ENCODE measurements at regions not wholly inside any gene's neighbourhood (a gene's known extent, or its start where the extent isn't known, plus 50 kb on each side); places are given as distances from the start of the nearest gene placed in this dataset.
"Not testable (repeated sequence)": the region's sequence is repeated elsewhere in the genome, so short reads cannot be mapped to it uniquely, and the experiment has no call there.

- no peak for DNase-seq (ENCODE audit: low read depth in 2 of 2)
Observed at GRCh38 chr21:17044696-17045095, 468.1 kb upstream of the CXADR start.

- no peak for DNase-seq (ENCODE audit: low read depth in 2 of 2)
Observed at GRCh38 chr21:17045214-17045853, 467.5 kb upstream of the CXADR start.

- DNase-seq (ENCODE audit: low read depth in 2 of 2): no peak
Observed at GRCh38 chr21:17048974-17049373, 463.9 kb upstream of the CXADR start.

GRCh38 chr21:17050156-17050555 lies 462.7 kb upstream of the CXADR start:
- DNase-seq (ENCODE audit: low read depth in 2 of 2): no peak

GRCh38 chr21:17050646-17051045 lies 462.2 kb upstream of the CXADR start:
- no peak for DNase-seq (ENCODE audit: low read depth in 2 of 2)

- DNase-seq (ENCODE audit: low read depth in 2 of 2): no peak
Observed at GRCh38 chr21:17051054-17051453, 461.8 kb upstream of the CXADR start.

- no peak for DNase-seq (ENCODE audit: low read depth in 2 of 2)
Observed at GRCh38 chr21:17053321-17053720, 459.5 kb upstream of the CXADR start.

- DNase-seq (ENCODE audit: low read depth in 2 of 2): no peak
Observed at GRCh38 chr21:17059936-17060335, 452.9 kb upstream of the CXADR start.

GRCh38 chr21:17066006-17066405 lies 446.8 kb upstream of the CXADR start:
- DNase-seq (ENCODE audit: low read depth in 2 of 2): no peak

GRCh38 chr21:17071093-17071492 lies 441.8 kb upstream of the CXADR start:
- DNase-seq (ENCODE audit: low read depth in 2 of 2): no peak

GRCh38 chr21:17081193-17081592 lies 431.6 kb upstream of the CXADR start:
- DNase-seq (ENCODE audit: low read depth in 2 of 2): no peak

- DNase-seq (ENCODE audit: low read depth in 2 of 2): no peak
Observed at GRCh38 chr21:17082843-17083483, 429.9 kb upstream of the CXADR start.

GRCh38 chr21:17085707-17086106 lies 427.1 kb upstream of the CXADR start:
- DNase-seq (ENCODE audit: low read depth in 2 of 2): no peak

GRCh38 chr21:17088500-17088899 lies 424.3 kb upstream of the CXADR start:
- DNase-seq (ENCODE audit: low read depth in 2 of 2): no peak

GRCh38 chr21:17089091-17089491 lies 423.8 kb upstream of the CXADR start:
- DNase-seq (ENCODE audit: low read depth in 2 of 2): no peak

GRCh38 chr21:17101696-17102095 lies 411.1 kb upstream of the CXADR start:
- no peak for DNase-seq (ENCODE audit: low read depth in 2 of 2)

- no peak for DNase-seq (ENCODE audit: low read depth in 2 of 2)
Observed at GRCh38 chr21:17105932-17106331, 406.9 kb upstream of the CXADR start.

GRCh38 chr21:17114045-17114444 lies 398.8 kb upstream of the CXADR start:
- no peak for DNase-seq (ENCODE audit: low read depth in 2 of 2)

- no peak for DNase-seq (ENCODE audit: low read depth in 2 of 2)
Observed at GRCh38 chr21:17118638-17119384, 394.0 kb upstream of the CXADR start.

- no peak for DNase-seq (ENCODE audit: low read depth in 2 of 2)
Observed at GRCh38 chr21:17119466-17120297, 393.2 kb upstream of the CXADR start.

- DNase-seq (ENCODE audit: low read depth in 2 of 2): not testable (repeated sequence)
Observed at GRCh38 chr21:17127395-17127794, 385.4 kb upstream of the CXADR start.

- DNase-seq (ENCODE audit: low read depth in 2 of 2): no peak
Observed at GRCh38 chr21:17128132-17128531, 384.7 kb upstream of the CXADR start.

All from stimulated activated CD8-positive, alpha-beta memory T cell treated with anti-CD3 and anti-CD28 coated beads, Interleukin-7, amount 100 ng/mL, for 1 hour (primary cell).